ENCODE measurements at regions not wholly inside any gene's neighbourhood (a gene's known extent, or its start where the extent isn't known, plus 50 kb on each side); places are given as distances from the start of the nearest gene placed in this dataset.

DNA sequence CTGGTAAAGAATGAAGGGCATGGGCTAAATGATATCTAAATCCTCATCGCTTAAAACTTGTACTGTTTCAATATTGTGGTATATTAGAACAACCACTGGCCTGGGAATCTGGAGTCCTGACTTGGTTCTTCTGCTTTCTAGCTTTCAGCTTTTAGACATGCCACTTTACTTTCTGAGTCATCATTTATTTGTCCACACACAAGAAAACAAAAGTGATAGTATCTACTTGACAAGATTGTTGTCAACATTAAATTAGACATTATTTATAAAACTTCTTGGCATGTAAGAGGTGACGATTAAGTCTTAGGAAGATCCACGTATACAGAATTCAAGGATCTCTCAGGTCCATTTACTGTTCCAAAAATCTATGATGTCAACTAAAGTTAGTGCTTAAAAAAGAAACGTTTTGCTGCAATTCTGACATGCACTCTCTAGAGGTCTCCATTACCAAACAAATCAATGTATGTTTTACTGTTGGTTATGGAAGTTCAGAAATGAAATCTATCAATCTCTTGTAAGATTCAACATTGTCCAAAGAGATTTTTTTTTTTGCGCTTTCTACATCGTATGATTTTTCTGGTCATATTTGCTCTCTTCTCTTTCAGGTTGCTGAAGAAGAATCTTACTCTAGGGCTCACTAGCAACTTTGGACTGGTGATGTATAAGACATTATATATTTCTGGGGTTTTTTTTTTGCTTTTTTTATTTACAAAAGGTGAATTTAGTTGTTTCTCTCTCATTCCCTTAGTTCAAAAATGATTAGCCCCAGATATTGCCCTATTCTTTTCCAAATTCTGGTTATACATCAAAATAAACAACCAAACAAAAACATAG is 53.6 kb upstream of the DYNC1I1 start:
- no peak for DNase-seq (ENCODE audit: low read depth, low spot score)

- no peak for DNase-seq (ENCODE audit: low read depth, low spot score)
Measured at GRCh38 chr7:95716357-95717122, 55.8 kb upstream of the DYNC1I1 start.

DNA sequence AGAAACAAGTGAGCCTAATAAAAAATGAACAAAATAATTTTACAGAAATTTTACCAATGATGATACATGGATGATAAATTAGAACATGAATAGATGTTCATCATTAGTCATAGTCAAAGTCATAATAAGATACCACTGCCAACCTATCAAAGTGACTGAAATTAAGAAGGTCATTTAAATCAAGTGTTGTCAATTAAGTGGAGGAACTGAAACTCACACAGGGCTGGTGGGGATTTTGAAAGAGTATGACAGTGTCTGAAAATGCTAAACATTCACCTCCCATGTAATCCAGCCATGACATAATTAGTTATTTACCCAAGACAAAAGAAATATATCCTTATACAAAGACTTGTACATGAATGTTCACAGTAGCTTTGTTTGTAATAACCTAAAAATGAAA is 57.1 kb upstream of the DYNC1I1 start:
- no peak for DNase-seq (ENCODE audit: low read depth, low spot score)

DNA sequence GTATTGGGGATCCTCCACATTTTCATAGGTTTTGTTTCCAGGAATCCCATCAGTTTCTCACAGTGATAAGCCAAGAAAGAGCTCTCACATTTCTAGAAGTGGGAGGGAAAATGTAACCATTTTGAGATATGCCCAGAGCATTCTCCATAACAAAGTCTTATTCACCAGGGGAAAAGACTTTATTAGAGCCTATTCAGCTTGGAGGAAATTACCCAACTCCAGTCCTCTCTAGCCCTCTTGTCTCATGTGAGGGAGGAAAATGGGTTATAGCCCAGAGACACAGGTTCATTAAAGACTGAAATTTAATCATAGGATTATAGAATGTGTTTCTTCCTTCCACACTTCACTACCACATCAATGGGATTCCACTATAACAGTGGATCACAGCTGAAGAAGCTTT is 61.6 kb upstream of the DYNC1I1 start:
- no peak for DNase-seq (ENCODE audit: low read depth, low spot score)

DNA sequence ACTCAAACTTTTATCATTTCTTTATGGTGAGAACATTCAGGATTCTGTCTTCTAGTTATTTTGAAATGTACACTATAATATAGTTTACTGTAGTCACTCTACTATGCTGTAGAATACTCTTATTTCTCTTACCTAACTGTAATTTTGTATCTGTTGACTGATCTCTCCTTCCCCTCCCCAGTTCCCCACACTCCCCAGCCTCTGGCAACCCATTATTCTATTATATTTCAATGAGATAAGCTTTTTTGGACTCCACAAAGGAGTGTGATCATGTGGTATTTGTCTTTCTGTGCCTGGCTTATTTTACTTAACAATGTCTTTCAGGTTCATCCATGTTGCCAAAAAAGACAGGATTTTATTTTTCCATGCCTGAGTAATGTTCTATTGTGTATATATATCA is 71.4 kb upstream of the DYNC1I1 start:
- no peak for DNase-seq (ENCODE audit: low read depth, low spot score)

- DNase-seq (ENCODE audit: low read depth, low spot score), result no peak
Measured at GRCh38 chr7:95694334-95694733, 78.0 kb upstream of the DYNC1I1 start.

- DNase-seq (ENCODE audit: low read depth, low spot score), result no peak
Measured at GRCh38 chr7:95693551-95694333, 78.6 kb upstream of the DYNC1I1 start.

GRCh38 chr7:95691464-95691863 is 80.9 kb upstream of the DYNC1I1 start:
- DNase-seq (ENCODE audit: low read depth, low spot score), result no peak

- DNase-seq (ENCODE audit: low read depth, low spot score), result peak; percentile 61
Measured at GRCh38 chr7:95690367-95690947, 81.9 kb upstream of the DYNC1I1 start.

DNA sequence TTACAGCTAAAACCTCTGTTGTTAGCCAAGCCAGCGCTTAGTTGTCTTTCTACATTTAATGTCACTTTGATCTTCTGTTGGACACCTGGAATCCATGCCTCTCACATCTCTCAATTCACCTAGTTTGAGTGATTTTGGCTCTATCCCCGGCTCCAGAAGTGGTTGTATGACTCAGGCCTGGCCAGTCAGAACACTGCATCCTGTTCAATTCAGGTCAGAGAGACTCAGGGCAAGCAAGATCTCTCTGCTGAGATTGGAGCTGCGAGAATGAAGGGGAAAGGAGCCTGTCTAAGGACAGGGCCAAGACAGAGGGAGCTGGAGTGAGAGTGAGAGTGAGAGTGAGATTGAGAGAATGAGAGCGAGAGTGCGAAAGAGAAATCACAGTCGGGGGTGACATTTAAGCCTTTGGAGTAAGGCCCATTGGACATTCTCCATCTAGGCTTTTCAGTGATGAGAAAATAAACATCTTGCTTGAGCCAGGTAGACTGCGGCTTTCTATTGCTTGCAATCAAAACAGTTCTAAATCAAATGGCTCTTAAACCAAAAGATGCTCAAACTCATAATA is 83.3 kb upstream of the DYNC1I1 start:
- no peak for DNase-seq (ENCODE audit: low read depth, low spot score)

GRCh38 chr7:95687759-95688343 is 84.5 kb upstream of the DYNC1I1 start:
- DNase-seq (ENCODE audit: low read depth, low spot score), result peak; percentile 38

- DNase-seq (ENCODE audit: low read depth, low spot score), result peak; percentile 25
Measured at GRCh38 chr7:95686109-95686508, 86.2 kb upstream of the DYNC1I1 start.

GRCh38 chr7:95684505-95684904 is 87.8 kb upstream of the DYNC1I1 start:
- no peak for DNase-seq (ENCODE audit: low read depth, low spot score)

GRCh38 chr7:95684037-95684436 is 87.7 kb upstream of the PDK4 start:
- no peak for DNase-seq (ENCODE audit: low read depth, low spot score)

- no peak for DNase-seq (ENCODE audit: low read depth, low spot score)
Measured at GRCh38 chr7:95682913-95683312, 86.6 kb upstream of the PDK4 start.

DNA sequence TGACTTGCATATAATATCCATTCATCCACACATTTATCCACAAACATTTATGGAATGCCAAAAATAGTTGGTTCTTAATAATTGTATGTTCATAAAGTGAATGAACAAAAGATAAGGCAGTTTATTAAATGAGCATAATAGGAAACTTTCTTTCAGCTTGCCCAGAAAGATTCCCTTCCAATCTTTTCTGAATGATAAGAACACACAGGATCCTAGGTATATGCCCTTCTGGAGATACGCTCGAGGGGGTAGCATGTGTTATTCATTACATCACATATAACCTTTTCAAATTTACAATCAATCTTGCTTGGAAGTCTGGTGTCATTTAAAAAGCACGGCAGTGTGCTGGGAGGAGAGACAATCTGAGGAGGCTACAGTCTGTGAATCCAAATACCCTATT is 80.4 kb upstream of the PDK4 start:
- DNase-seq (ENCODE audit: low read depth, low spot score), result no peak

DNA sequence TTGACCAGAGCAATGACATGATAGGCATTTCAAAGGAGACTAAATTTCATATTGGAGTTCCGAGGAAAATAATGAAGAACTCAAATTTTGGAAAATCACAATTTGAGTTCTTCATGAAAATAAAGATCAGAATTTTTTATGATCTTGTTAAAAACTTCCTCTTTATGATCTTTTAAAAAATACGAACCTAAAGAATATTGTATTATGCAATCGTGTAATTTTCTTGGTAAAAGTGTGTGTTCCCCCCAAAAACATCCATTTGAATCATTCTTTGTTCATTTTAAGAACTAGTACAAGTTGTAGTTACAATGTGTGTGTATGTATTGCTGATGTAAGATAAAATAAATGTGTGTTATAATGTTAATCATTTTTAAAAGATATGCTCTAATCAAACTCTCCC is 79.3 kb upstream of the PDK4 start:
- no peak for DNase-seq (ENCODE audit: low read depth, low spot score)

GRCh38 chr7:95675016-95675415 is 78.7 kb upstream of the PDK4 start:
- no peak for DNase-seq (ENCODE audit: low read depth, low spot score)

DNA sequence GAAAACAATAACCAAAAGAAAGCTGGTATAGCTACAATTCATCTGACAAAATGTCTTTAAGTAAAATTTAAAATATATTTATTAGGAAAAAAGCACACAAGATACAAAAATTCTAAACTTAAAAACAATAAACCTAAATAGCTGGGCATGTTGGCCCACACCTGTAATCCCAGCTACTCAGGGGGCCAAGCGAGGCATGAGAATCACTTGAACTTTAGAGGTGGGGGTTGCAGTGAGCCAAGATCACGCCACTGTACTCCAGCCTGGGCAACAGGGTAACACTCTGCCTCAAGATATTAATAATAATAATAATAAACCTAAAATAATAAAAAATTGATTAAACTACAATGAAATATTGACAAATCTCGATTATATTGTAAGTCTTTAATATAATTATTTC is 77.8 kb upstream of the PDK4 start:
- no peak for DNase-seq (ENCODE audit: low read depth, low spot score)

DNA sequence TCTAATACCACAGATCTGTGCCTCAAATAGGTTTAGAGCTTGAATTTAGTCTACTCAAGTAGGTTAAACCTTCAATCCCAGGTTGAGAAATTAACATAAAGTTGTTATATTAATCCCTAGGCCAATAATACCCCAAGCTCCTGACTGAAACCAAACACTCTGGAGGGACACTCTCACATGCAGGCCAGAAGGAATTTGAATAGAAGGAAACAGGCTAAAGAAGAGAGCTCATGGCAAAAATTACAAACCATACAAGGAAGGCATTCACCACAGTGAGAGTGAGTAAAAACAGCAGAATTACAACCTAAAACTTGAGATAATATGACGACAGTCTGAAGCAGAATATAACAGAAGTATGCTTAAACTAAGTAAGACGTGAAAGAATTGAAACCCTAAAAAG is 76.1 kb upstream of the PDK4 start:
- no peak for DNase-seq (ENCODE audit: low read depth, low spot score)

DNA sequence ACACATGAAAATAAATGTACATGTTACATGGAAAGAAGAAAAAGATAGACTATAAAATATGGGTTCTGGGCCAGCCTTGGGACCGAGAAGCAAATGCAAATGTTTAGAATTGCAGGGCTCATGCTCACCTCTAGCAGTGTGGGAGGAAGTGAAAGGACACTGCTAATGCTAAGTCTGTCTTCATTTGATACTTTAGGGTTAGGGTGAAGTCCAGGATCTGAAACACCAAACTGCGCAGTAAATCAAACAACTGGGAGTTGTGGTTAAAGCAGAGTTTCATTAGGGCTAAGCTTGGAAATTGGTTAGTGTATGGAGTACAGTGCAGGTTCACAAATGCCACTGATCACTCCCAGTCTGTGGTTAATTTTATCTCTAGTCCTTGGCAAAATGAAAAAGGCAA is 73.2 kb upstream of the PDK4 start:
- no peak for DNase-seq (ENCODE audit: low read depth, low spot score)

All from ELF-1 (cell line).